GM19397 (cell line): ENCODE measurements at regions not wholly inside any gene's neighbourhood (a gene's known extent, or its start where the extent isn't known, plus 50 kb on each side); places are given as distances from the start of the nearest gene placed in this dataset.

Source experiments
- ATAC-seq: cut with Tn5 transposase; IDR thresholded peaks from one replicate; pipeline ENCODE4 v1.9.1; 2021; ENCODE audit warnings: mild to moderate bottlenecking, moderate library complexity; ENCODE audit not compliant: unreplicated experiment

DNA sequence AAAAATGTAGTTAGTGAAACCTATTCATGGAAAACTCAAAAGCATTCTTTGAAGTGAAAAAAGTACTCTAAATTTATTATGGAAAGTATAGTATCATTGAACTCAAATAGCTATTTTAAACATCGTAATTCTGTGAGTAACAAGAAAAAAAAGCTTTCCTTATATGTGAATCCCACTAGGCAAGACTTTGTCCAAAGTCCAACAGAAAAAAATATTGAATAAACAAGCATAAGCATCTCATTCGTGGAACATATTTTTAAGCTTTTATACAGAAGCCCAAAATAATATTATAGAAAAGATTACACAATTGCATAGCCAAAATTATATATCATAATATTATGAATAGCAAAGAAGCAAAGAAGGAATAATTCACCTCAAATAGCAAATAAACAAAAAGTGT lies 79.4 kb upstream of the IFNE start:
- ATAC-seq = no peak

DNA sequence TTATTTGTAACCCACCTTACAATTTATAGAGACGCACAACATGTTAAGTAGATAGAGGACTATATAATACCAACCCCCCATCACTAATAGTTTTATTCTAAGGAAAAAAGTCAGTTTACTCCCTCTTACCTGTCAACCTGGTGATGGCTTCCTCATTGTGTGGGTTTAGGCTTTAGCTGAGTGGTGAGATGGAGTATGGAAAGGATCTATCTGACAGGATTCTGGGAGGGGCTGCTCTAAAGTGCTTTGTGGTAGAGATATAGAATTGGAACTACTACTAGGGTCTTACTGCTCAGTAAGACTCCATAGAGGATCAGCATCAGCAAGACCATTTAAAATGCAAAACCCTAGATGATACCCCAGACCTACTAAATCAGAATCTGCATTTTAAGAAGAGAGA lies 82.1 kb upstream of the IFNE start:
- ATAC-seq = no peak

- no peak for ATAC-seq
Observed at GRCh38 chr9:21565155-21565554, 83.0 kb upstream of the IFNE start.

DNA sequence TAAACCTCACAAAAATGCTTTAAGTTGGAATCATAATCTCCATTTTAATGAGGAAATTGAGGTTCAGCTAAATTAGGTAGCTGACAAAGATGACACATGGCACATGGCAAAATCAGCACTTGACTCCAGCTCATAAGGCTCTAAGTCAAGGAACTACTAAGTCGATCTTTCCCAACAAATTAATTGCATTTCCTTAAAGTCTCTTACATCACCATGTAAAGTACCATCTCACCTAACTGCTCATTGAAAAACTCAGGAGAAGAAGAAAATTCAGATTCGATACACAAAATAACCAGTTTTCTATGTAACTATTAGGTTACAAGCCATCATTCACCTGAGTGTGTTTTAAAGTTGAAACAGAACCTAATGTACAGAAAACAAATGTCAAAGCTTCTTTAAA lies 85.8 kb upstream of the IFNE start:
- ATAC-seq = no peak

- no peak for ATAC-seq
Observed at GRCh38 chr9:21568484-21568883, 86.4 kb upstream of the IFNE start.

- ATAC-seq = no peak
Observed at GRCh38 chr9:21569721-21570120, 87.6 kb upstream of the IFNE start.

GRCh38 chr9:21570643-21571275 lies 88.6 kb upstream of the IFNE start:
- no peak for ATAC-seq

DNA sequence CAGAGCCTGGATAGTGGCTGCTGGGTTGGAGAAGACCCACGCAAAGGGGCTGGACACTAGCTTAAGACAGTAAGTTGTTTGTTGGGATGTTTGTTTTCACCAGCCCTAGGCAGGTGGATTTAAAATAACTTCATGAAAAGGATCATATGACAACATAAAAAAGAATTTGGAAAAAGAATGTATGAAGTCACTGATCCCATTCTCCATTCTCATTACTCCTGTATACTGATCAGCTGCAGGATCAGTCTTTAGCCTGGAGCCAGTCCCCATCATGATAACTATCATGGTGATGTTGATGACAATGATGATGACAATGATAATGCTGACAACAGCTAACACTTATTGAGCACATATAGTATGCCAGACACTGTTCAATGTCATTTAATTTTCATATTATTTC lies 92.1 kb upstream of the IFNE start:
- no peak for ATAC-seq

- no peak for ATAC-seq
Observed at GRCh38 chr9:21576331-21577189, 94.4 kb upstream of the IFNE start.

DNA sequence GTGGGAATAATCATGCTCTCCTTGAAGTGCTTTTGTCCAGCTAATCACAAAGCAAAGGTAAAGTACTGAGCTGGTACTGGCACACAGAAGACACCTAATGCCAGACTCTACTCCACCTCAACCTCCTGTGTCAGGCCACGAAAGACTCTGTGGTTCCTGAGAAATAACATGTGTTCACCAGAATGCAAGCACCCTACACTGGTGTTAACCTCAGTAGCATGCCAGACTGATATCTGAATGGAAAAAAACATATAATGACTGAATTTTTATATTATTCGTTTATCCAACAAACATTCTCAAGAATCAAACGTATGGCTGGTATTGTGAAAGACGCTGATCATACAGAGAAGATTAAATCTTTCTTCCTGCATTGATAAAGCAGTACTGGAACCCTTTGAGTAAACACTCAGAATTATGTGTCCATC lies 97.1 kb upstream of the IFNE start:
- no peak for ATAC-seq

- ATAC-seq = no peak
Observed at GRCh38 chr9:21579743-21580142, 97.6 kb upstream of the IFNE start.

- no peak for ATAC-seq
Observed at GRCh38 chr9:21580636-21581378, 98.7 kb upstream of the IFNE start.

DNA sequence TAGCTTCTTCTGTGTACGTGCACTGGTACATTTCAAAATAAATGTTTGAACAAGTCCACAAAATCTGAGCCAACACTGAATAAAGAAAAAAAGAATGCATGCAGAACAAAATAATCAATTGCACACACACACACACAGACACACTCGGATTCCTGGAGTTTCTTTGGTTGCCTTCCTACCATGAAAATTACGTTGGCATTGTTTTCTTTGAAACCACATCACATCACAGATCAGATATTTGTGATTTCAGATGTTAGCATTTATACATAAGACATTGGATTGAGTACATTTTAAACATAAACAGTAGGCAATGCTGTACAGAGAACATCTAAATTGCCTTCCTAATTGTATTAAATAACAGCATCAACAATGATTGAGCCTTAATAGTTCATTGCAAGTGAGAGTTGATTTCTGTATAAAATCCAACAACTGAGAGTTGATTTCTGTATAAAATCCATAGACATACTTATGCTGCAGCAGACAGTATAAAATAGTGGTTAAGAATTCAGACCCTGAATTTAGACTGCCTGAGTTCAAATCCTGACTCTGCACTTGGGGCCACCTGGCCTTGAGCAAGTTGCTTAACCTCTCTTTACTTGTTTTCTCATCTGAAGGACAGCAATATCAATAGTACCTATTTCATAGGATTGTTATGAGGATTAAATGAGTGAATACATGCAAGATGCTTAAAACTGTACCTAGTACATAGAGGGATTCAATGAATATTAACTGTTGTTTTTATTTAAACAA lies 101.7 kb upstream of the IFNE start:
- no peak for ATAC-seq

- ATAC-seq = no peak
Observed at GRCh38 chr9:21584890-21585289, 102.8 kb upstream of the IFNE start.

DNA sequence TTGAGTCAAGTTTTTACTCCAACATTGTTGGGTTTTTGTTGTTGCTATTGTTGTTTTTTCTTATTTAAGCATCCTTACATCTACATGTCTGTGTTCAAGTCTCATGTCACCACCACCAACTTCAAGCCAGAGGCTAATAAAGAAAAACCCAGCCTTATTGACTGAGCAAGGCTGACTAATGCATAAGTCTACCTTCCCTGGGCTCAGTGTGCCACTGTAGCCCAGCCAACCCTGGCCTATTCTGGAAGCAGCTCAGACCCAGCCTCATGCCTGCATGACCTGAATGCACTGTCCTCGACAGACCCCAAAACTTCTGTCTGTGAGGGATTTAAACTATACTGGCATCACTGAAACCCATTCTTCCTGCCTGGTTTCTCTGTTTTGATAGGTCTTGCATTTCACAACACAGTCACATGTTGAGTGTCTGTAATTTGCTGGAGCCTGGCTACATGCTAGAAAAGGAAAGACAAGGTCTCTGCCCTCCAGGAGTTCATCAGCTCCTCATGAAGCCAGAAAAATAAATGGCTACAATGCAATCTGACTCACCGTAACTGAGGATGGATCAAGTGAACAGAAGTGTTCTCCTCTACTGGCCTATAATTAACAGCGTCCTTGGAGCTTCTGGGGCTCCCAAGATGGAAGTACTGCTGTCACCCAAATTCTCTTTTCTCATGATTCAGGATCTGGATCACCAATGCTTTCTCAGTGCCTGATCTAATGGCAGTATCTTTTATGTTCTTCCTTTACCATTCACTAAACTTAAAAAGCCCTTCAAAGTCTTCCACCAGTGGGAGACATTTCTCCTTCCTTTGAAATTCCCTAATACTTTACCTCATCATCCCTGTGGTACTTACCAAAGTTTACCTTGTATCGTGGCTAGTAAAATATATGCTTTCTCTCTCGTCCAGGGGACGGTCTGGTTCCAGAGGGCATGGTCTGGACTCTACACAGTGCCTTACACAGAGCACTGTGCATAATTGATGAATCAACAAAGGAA lies 103.9 kb upstream of the IFNE start:
- ATAC-seq = no peak

GRCh38 chr9:21589344-21590056 lies 107.4 kb upstream of the IFNE start:
- ATAC-seq = no peak

- ATAC-seq = no peak
Observed at GRCh38 chr9:21590058-21590996, 108.2 kb upstream of the IFNE start.
